HepG2 (cell line): ENCODE measurements at regions not wholly inside any gene's neighbourhood (a gene's known extent, or its start where the extent isn't known, plus 50 kb on each side); places are given as distances from the start of the nearest gene placed in this dataset.

ENCODE experiments used
- ATAC-seq: fragments of 200-7000 bp; cut with Tn5 transposase; 3 replicates; pipeline ENCODE4 v1.9.1; 2020; ENCODE audit warnings: mild to moderate bottlenecking, moderate library complexity
- BruUV-seq: library from RNA; stranded (reverse); fragments of 400-500 nt; replicated peaks from 2 replicates; lab custom pipeline; 2021; lab: Mats Ljungman, UMichigan
- CTCF ChIA-PET: fragments of 300-600 bp; formaldehyde crosslinking; extraction: SDS; loops from one replicate; lab custom pipeline; 2021; ENCODE audit warnings: low total read pairs, inconsistent platforms, low intra/inter-chr PET ratio; lab: Yijun Ruan, JAX
- POLR2A ChIA-PET: fragments of 350-600 bp; sonication (Branson Sonifier 250); formaldehyde crosslinking; loops from one replicate; lab custom pipeline; 2020; ENCODE audit warnings: antibody characterized with exemption, inconsistent platforms; lab: Yijun Ruan, JAX
- DNase-seq: peaks from one replicate; pipeline ENCODE4 v3.0.0-alpha.2; 2015; ENCODE audit warnings: low spot score
- FAIRE-seq: peaks from 3 replicates; lab custom pipeline; 2011; peaks lifted over from hg19 to GRCh38; lab: Jason Lieb, UNC
- H2AFZ ChIP-seq: one replicate; pipeline ENCODE4 v1.6.1; 2011; ENCODE audit warnings: low read length, inconsistent platforms
- H3K27ac ChIP-seq: fragments of 300-600 bp; 3 replicates; pipeline ENCODE4 v1.8.0; 2011; ENCODE audit warnings: mixed run types, mild to moderate bottlenecking, mixed read lengths, low read length, inconsistent platforms; ENCODE audit not compliant: insufficient read depth; ENCODE audit errors: extremely low read length
- H3K27me3 ChIP-seq, 2 experiments: fragments of 200-600 bp in 1 of 2; 2 replicates in 1 of 2; 3 replicates in 1 of 2; pipeline versions ENCODE4 v1.6.0 to v1.8.0; 2011; ENCODE audit warnings: low read length in 2 of 2, mild to moderate bottlenecking in 2 of 2, moderate library complexity in 2 of 2, inconsistent platforms in 1 of 2; ENCODE audit not compliant: insufficient read depth in 2 of 2, control insufficient read depth in 1 of 2
- H3K36me3 ChIP-seq, 2 experiments: fragments of 200-600 bp in 1 of 2; replicated peaks in 1 of 2; 2 replicates in 1 of 2; 3 replicates in 1 of 2; pipeline versions ENCODE4 v1.5.1 to v1.8.0; 2011; ENCODE audit warnings: low read length in 2 of 2, inconsistent platforms in 1 of 2; ENCODE audit not compliant: insufficient read depth in 2 of 2, control insufficient read depth in 1 of 2
- H3K4me1 ChIP-seq: 2 replicates; pipeline ENCODE4 v1.5.1; 2012; ENCODE audit warnings: low read length, inconsistent platforms; ENCODE audit not compliant: insufficient read depth
- H3K4me2 ChIP-seq: 2 replicates; pipeline ENCODE4 v1.6.0; 2011; ENCODE audit warnings: low read depth, low read length, inconsistent platforms
- H3K4me3 ChIP-seq, 3 experiments: fragments of 200-600 bp in 1 of 3; sonication (generic), shearing (Covaris generic) in 1 of 3; replicated peaks in 1 of 3; 2 replicates each; pipeline ENCODE4 v1.5.1; 2011 to 2016; ENCODE audit warnings: low read length in 3 of 3, inconsistent platforms in 2 of 3, low read depth in 2 of 3, mild to moderate bottlenecking in 2 of 3, control low read depth in 1 of 3, mixed read lengths in 1 of 3; ENCODE audit not compliant: insufficient read depth in 1 of 3
- H3K79me2 ChIP-seq: one replicate; pipeline ENCODE4 v1.6.1; 2011; ENCODE audit warnings: low read length, inconsistent platforms; ENCODE audit not compliant: insufficient read depth
- H3K9ac ChIP-seq: 2 replicates; pipeline ENCODE4 v1.6.0; 2011; ENCODE audit warnings: mild to moderate bottlenecking, low read depth, low read length, inconsistent platforms; ENCODE audit not compliant: insufficient read depth
- H3K9me3 ChIP-seq: 2 replicates; pipeline ENCODE4 v1.5.1; 2012; ENCODE audit warnings: mild to moderate bottlenecking, low read length
- H4K20me1 ChIP-seq: 2 replicates; pipeline ENCODE4 v1.6.0; 2011; ENCODE audit warnings: inconsistent platforms, mild to moderate bottlenecking, low read length, moderate library complexity; ENCODE audit not compliant: insufficient read depth
- BHLHE40 ChIP-seq: IDR thresholded peaks from 2 replicates; pipeline ENCODE4 v1.6.1; 2011; ENCODE audit warnings: low read length, improper control_type of control experiment
- ERF ChIP-seq: IDR thresholded peaks from 2 replicates; pipeline ENCODE4 v1.6.1; 2018; ENCODE audit warnings: missing biosample characterization, missing genetic modification reagents
- HNF4G ChIP-seq, 2 experiments: sonication (generic) in 1 of 2; formaldehyde crosslinking in 1 of 2; IDR thresholded peaks; 2 replicates each; pipeline versions ENCODE4 v1.4.0 to v1.6.1; 2011 to 2020; ENCODE audit warnings: borderline replicate concordance in 2 of 2, low read depth in 2 of 2, mild to moderate bottlenecking in 2 of 2, low read length in 1 of 2, missing genetic modification reagents in 1 of 2, moderate library complexity in 1 of 2
- JUN ChIP-seq: sonication (generic); formaldehyde crosslinking; IDR thresholded peaks from 2 replicates; pipeline ENCODE4 v1.4.0; 2020; ENCODE audit warnings: mild to moderate bottlenecking, missing genetic modification reagents
- KLF12 ChIP-seq: sonication (generic); formaldehyde crosslinking; IDR thresholded peaks from 2 replicates; pipeline ENCODE4 v1.4.0; 2020; ENCODE audit warnings: missing genetic modification reagents, borderline replicate concordance
- MEIS1 ChIP-seq: sonication (generic); formaldehyde crosslinking; IDR thresholded peaks from 2 replicates; pipeline ENCODE4 v1.9.0; 2021; ENCODE audit warnings: mild to moderate bottlenecking, missing genetic modification reagents, moderate library complexity, borderline replicate concordance
- NPAS2 ChIP-seq: sonication (generic); formaldehyde crosslinking; IDR thresholded peaks from 2 replicates; pipeline ENCODE4 v1.8.0; 2022; ENCODE audit warnings: mild to moderate bottlenecking, missing genetic modification reagents, borderline replicate concordance
- ZBTB34 ChIP-seq: sonication (generic); formaldehyde crosslinking; IDR thresholded peaks from 2 replicates; pipeline ENCODE4 v1.8.0; 2022; ENCODE audit warnings: mild to moderate bottlenecking, missing genetic modification reagents
- ZC3H13 ChIP-seq: sonication (generic); formaldehyde crosslinking; IDR thresholded peaks from 2 replicates; pipeline ENCODE4 v1.8.1; 2023; ENCODE audit warnings: mild to moderate bottlenecking, missing genetic modification reagents, moderate library complexity
- ZNF343 ChIP-seq: sonication (generic); formaldehyde crosslinking; IDR thresholded peaks from 2 replicates; pipeline ENCODE4 v1.4.0; 2020; ENCODE audit warnings: mild to moderate bottlenecking, missing genetic modification reagents
- ZNF563 ChIP-seq: sonication (generic); formaldehyde crosslinking; IDR thresholded peaks from 2 replicates; pipeline ENCODE4 v1.8.0; 2022; ENCODE audit warnings: mild to moderate bottlenecking, moderate library complexity, missing genetic modification reagents
- ZNF616 ChIP-seq: sonication (generic); formaldehyde crosslinking; IDR thresholded peaks from 2 replicates; pipeline ENCODE4 v1.5.0; 2020; ENCODE audit warnings: low read depth, mild to moderate bottlenecking, missing genetic modification reagents
- ZNF800 ChIP-seq: sonication (generic); formaldehyde crosslinking; IDR thresholded peaks from 2 replicates; pipeline ENCODE4 v1.4.0; 2020; ENCODE audit warnings: missing genetic modification reagents
- ZNF878 ChIP-seq: sonication (generic); formaldehyde crosslinking; IDR thresholded peaks from 2 replicates; pipeline ENCODE4 v1.8.1; 2023; ENCODE audit warnings: mild to moderate bottlenecking, missing genetic modification reagents, moderate library complexity
- ZZZ3 ChIP-seq: sonication (generic); formaldehyde crosslinking; IDR thresholded peaks from 2 replicates; pipeline ENCODE4 v1.4.0; 2020; ENCODE audit warnings: missing genetic modification reagents, mild to moderate bottlenecking, borderline replicate concordance
- WGBS: methylation state at CpG from one replicate; pipeline ENCODE4 v1.1.6; 2017; ENCODE audit warnings: low lambda C conversion rate; 5-methylcytosine and 5-hydroxymethylcytosine counted together
- in situ Hi-C: cut with HindIII; loops from 2 replicates; pipeline ENCODE4 v1.10.0; 2017; ENCODE audit warnings: low pct_unique_long_range_greater_than_20kb; ENCODE audit not compliant: extremely low pct_ligation_motif_present
- intact Hi-C: fragments of 100-400 bp; cut with micrococcal nuclease; formaldehyde crosslinking; loops from one replicate; pipeline ENCODE4 v1.10.0; 2022; ENCODE audit not compliant: unreplicated experiment
- TF ChIP-seq, protein P1 (sequence below): sonication (generic); formaldehyde crosslinking; IDR thresholded peaks from 2 replicates; pipeline ENCODE4 v1.5.0; 2020; ENCODE audit warnings: mild to moderate bottlenecking, missing genetic modification reagents

GRCh38 chr10:3429676-3430075 lies 257.1 kb upstream of the PITRM1 start:
- FAIRE-seq: no peak
- BruUV-seq: no TSS peak

GRCh38 chr10:3428826-3429225 lies 256.2 kb upstream of the PITRM1 start:
- ATAC-seq: no peak
- no peak overlapping the region for H3K27ac ChIP-seq
- ChIA-PET CTCF (no interaction called here), POLR2A (no interaction called here)
- H3K79me2 ChIP-seq: no peaks in the 10 kb centered on the region
- no peak for FAIRE-seq
- no peak for DNase-seq
- in situ Hi-C loops: no loop called here
- H3K36me3 ChIP-seq: no peaks in the 10 kb centered on the region
- no peak overlapping the region for H2AFZ ChIP-seq
- peaks cover 17% of the 10 kb centered on the region for H3K4me1 ChIP-seq
- H3K4me3 ChIP-seq: no peak overlapping the region
- peaks cover 0 to 14% of the 10 kb centered on the region in 2 experiments; a peak in 3 of 5 replicates for H3K27me3 ChIP-seq
- no peak overlapping the region for H3K9ac ChIP-seq
- H3K9me3 ChIP-seq: no peaks in the 10 kb centered on the region
- intact Hi-C loops: no loop called here
- no TSS peak for BruUV-seq
- no peaks in the 10 kb centered on the region for H4K20me1 ChIP-seq
- WGBS: 19% methylated on average over 3 of the region's 3 CpGs
- H3K4me2 ChIP-seq: no peak overlapping the region
- TF ChIP-seq ZNF343 (no peak), KLF12 (CRISPR knock-in tag) (no peak), ZNF800 (CRISPR knock-in tag) (no peak), ZNF563 (no peak), NPAS2 (CRISPR knock-in tag) (no peak), ZC3H13 (CRISPR knock-in tag) (no peak), ZBTB34 (CRISPR knock-in tag) (no peak), HNF4G (IDR thresholded peaks at IDR 0.05; ENCODE audit: borderline replicate concordance, low read depth, low read length) (no peak), HNF4G (CRISPR knock-in tag; IDR thresholded peaks at IDR 0.05; ENCODE audit: borderline replicate concordance, low read depth) (no peak)

More at GRCh38 chr10:3429676-3430075, 257.1 kb upstream of the PITRM1 start:
- no peaks in the 10 kb centered on the region for H3K9me3 ChIP-seq
- POLR2A ChIA-PET: no interaction called here
- H3K4me1 ChIP-seq: peaks cover 17% of the 10 kb centered on the region
- 21% methylated on average over 7 of the region's 7 CpGs for WGBS
- H3K27me3 ChIP-seq: peaks cover 0 to 5% of the 10 kb centered on the region in 2 experiments; a peak in 2 of 5 replicates
- H3K36me3 ChIP-seq: no peaks in the 10 kb centered on the region
- no peaks in the 10 kb centered on the region for H4K20me1 ChIP-seq
- H3K27ac ChIP-seq: no peak overlapping the region
- H3K79me2 ChIP-seq: no peaks in the 10 kb centered on the region
- ATAC-seq: no peak
- TF ChIP-seq JUN (CRISPR knock-in tag) (no peak), BHLHE40 (no peak), ZZZ3 (CRISPR knock-in tag) (no peak), ERF (CRISPR knock-in tag) (no peak), ZNF616 (CRISPR knock-in tag) (no peak), ZNF878 (no peak), MEIS1 (no peak)
- TF ChIP-seq, protein P1, sequence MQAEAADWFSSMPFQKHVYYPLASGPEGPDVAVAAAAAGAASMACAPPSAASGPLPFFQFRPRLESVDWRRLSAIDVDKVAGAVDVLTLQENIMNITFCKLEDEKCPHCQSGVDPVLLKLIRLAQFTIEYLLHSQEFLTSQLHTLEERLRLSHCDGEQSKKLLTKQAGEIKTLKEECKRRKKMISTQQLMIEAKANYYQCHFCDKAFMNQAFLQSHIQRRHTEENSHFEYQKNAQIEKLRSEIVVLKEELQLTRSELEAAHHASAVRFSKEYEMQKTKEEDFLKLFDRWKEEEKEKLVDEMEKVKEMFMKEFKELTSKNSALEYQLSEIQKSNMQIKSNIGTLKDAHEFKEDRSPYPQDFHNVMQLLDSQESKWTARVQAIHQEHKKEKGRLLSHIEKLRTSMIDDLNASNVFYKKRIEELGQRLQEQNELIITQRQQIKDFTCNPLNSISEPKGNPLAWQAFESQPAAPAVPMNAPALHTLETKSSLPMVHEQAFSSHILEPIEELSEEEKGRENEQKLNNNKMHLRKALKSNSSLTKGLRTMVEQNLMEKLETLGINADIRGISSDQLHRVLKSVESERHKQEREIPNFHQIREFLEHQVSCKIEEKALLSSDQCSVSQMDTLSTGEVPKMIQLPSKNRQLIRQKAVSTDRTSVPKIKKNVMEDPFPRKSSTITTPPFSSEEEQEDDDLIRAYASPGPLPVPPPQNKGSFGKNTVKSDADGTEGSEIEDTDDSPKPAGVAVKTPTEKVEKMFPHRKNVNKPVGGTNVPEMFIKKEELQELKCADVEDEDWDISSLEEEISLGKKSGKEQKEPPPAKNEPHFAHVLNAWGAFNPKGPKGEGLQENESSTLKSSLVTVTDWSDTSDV (CRISPR knock-in tag): no peak
- TF ChIP-seq, all 625 proteins: peak for 0
- intact Hi-C loops (no loop called here), in situ Hi-C loops (no loop called here)
- H3K4me2 ChIP-seq: no peak overlapping the region
- CTCF ChIA-PET: no interaction called here
- no peak overlapping the region for H3K9ac ChIP-seq
- no peak for DNase-seq
- H2AFZ ChIP-seq: no peak overlapping the region
- no peak overlapping the region for H3K4me3 ChIP-seq
